ENCODE measurements at regions not wholly inside any gene's neighbourhood (a gene's known extent, or its start where the extent isn't known, plus 50 kb on each side); places are given as distances from the start of the nearest gene placed in this dataset.
A peak's percentile ranks its signal among the peaks of the same experiment; 100 is the strongest.

DNA sequence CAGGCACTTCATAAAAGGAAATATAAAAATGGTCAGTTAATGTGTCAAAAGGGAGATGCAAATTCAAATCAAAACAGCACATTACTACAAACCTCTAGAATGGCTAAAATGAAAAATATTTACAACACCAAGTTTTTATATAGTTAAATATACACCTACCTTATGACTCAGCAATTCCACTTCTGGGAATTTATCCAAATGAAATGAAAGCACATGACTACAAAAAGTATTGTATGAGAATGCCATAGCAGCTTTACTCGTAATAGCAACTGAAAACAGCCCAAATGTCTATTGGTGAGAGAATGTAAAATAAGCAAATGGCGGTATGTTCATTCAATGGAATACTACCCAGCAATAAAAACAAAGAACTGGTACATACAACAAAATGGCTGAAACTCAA lies 175.8 kb upstream of the SPAG17 start:
- no peak overlapping the region for H2BK20ac ChIP-seq (ENCODE audit: low read depth, low read length)
- H3K18ac ChIP-seq (ENCODE audit: low read depth, low read length) = no peak overlapping the region
- ATAC-seq (ENCODE audit: low read depth) = no peak
- H3K14ac ChIP-seq (replicated peaks; ENCODE audit: low read depth, low read length) = no peak overlapping the region
- H3K23ac ChIP-seq (ENCODE audit: low read depth, low read length) = no peak overlapping the region
- H3K4me1 ChIP-seq (ENCODE audit: control insufficient read depth, insufficient read depth, low read length) = no peaks in the 10 kb centered on the region
- intact Hi-C loops (cut with micrococcal nuclease) = no loop called here
- H3K9me3 ChIP-seq (ENCODE audit: control insufficient read depth, insufficient read depth, low read length) = peaks cover 2% of the 10 kb centered on the region; the same call in 1 of the 2 replicates
- no peak overlapping the region for H3K4me3 ChIP-seq (ENCODE audit: insufficient read depth, low read depth, low read length)
- H2BK5ac ChIP-seq (ENCODE audit: low read depth, low read length, poor library complexity, severe bottlenecking) = no peak overlapping the region
- no peaks in the 10 kb centered on the region for H3K79me1 ChIP-seq (ENCODE audit: low read depth in 1 of 2, low read length in 2 of 2)
- BruUV-seq (replicated peaks) = no TSS peak
- POLR2A ChIA-PET (ENCODE audit: unreplicated experiment) = no interaction called here
- no peak overlapping the region for H4K5ac ChIP-seq (ENCODE audit: low read depth, low read length)
- no peak overlapping the region for H3K4me2 ChIP-seq (ENCODE audit: low read depth, low read length)
- H2AK5ac ChIP-seq (ENCODE audit: low read depth, low read length) = no peak overlapping the region
- no peak overlapping the region for H4K91ac ChIP-seq (ENCODE audit: insufficient read depth, low read depth, low read length)
- dilution Hi-C loops (cut with HindIII; ENCODE audit: low sequenced_read_pairs, unreplicated experiment) = no loop called here
- no peak overlapping the region for H2BK120ac ChIP-seq (ENCODE audit: low read depth, low read length)
- peak; percentile 29 for DNase-seq
- H3K56ac ChIP-seq (ENCODE audit: extremely low read depth, insufficient read depth, low read length) = no peak overlapping the region
- no peak overlapping the region for H2BK15ac ChIP-seq (ENCODE audit: low read depth, low read length)
- H3K36me3 ChIP-seq (ENCODE audit: control insufficient read depth, insufficient read depth, low read length) = no peaks in the 10 kb centered on the region
- CTCF ChIA-PET = no interaction called here
- no peaks in the 10 kb centered on the region for H3K9me1 ChIP-seq (ENCODE audit: insufficient read depth, low read length)
- no peaks in the 10 kb centered on the region for H3K27me3 ChIP-seq (ENCODE audit: control insufficient read depth, insufficient read depth, low read length)
- WGBS, 2 experiments (ENCODE audit: extremely low coverage in 2 of 2, insufficient read length in 1 of 2) = no CpG with 5 or more reads among the region's 2 CpGs
- no peak overlapping the region for H4K8ac ChIP-seq (ENCODE audit: low read depth in 2 of 2, low read length in 2 of 2)
- H2AK9ac ChIP-seq (replicated peaks; ENCODE audit: low read depth, low read length, poor library complexity) = no peak overlapping the region
- no peak overlapping the region for H2AFZ ChIP-seq (replicated peaks; ENCODE audit: low read length, poor library complexity)
- H3K27ac ChIP-seq (ENCODE audit: insufficient read depth, low read length) = no peak overlapping the region
- no peak overlapping the region for H3K4ac ChIP-seq (ENCODE audit: low read depth, low read length)
- TF ChIP-seq, protein P1, sequence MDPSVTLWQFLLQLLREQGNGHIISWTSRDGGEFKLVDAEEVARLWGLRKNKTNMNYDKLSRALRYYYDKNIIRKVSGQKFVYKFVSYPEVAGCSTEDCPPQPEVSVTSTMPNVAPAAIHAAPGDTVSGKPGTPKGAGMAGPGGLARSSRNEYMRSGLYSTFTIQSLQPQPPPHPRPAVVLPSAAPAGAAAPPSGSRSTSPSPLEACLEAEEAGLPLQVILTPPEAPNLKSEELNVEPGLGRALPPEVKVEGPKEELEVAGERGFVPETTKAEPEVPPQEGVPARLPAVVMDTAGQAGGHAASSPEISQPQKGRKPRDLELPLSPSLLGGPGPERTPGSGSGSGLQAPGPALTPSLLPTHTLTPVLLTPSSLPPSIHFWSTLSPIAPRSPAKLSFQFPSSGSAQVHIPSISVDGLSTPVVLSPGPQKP (IDR thresholded peaks at IDR 0.05; ENCODE audit: borderline replicate concordance, low read depth, low read length) = no peak
- peak; percentile 83 for TF ChIP-seq NFE2L2 (IDR thresholded peaks at IDR 0.05; ENCODE audit: low read depth, low read length)
- in situ Hi-C loops (cut with MboI; ENCODE audit: low sequenced_read_pairs) = no loop called here
- H4K20me1 ChIP-seq (ENCODE audit: insufficient read depth, low read length) = no peaks in the 10 kb centered on the region
- H3K9ac ChIP-seq (ENCODE audit: low read depth, low read length) = no peak overlapping the region
